ENCODE measurements at regions not wholly inside any gene's neighbourhood (a gene's known extent, or its start where the extent isn't known, plus 50 kb on each side); places are given as distances from the start of the nearest gene placed in this dataset.
"Not testable (repeated sequence)": the region's sequence is repeated elsewhere in the genome, so short reads cannot be mapped to it uniquely, and the experiment has no call there.

GRCh38 chr17:43308999-43309398 lies 75.2 kb upstream of the RNU2-1 start:
- no peak overlapping the region for H3K27ac Mint-ChIP-seq (ENCODE audit: unreplicated experiment)
- no peaks in the 10 kb centered on the region for H3K36me3 Mint-ChIP-seq (ENCODE audit: unreplicated experiment)
- H3K9me3 Mint-ChIP-seq (ENCODE audit: unreplicated experiment), result no peaks in the 10 kb centered on the region
- no peak for TF ChIP-seq CTCF (IDR thresholded peaks at IDR 0.05; ENCODE audit: partially characterized antibody, unreplicated experiment)
- no peak for DNase-seq
- H3K4me1 Mint-ChIP-seq (ENCODE audit: low read depth, unreplicated experiment), result no peaks in the 10 kb centered on the region
- H3K4me3 Mint-ChIP-seq (ENCODE audit: unreplicated experiment), result no peak overlapping the region
- no peaks in the 10 kb centered on the region for H3K27me3 Mint-ChIP-seq (ENCODE audit: unreplicated experiment)

- DNase-seq; H3K4me3 Mint-ChIP-seq (ENCODE audit: unreplicated experiment); H3K27me3 Mint-ChIP-seq (ENCODE audit: unreplicated experiment); H3K36me3 Mint-ChIP-seq (ENCODE audit: unreplicated experiment); H3K27ac Mint-ChIP-seq (ENCODE audit: unreplicated experiment); H3K9me3 Mint-ChIP-seq (ENCODE audit: unreplicated experiment); H3K4me1 Mint-ChIP-seq (ENCODE audit: low read depth, unreplicated experiment): not testable (repeated sequence)
These were observed 71.0 kb upstream of the RNU2-1 start for GRCh38 chr17:43304792-43305191.

GRCh38 chr17:43303049-43303448 lies 69.3 kb upstream of the RNU2-1 start:
- not testable (repeated sequence) for H3K27ac Mint-ChIP-seq (ENCODE audit: unreplicated experiment); H3K36me3 Mint-ChIP-seq (ENCODE audit: unreplicated experiment); DNase-seq; H3K9me3 Mint-ChIP-seq (ENCODE audit: unreplicated experiment); H3K4me1 Mint-ChIP-seq (ENCODE audit: low read depth, unreplicated experiment); H3K4me3 Mint-ChIP-seq (ENCODE audit: unreplicated experiment); H3K27me3 Mint-ChIP-seq (ENCODE audit: unreplicated experiment)

GRCh38 chr17:43299300-43300076 lies 65.7 kb upstream of the RNU2-1 start:
- not testable (repeated sequence) for H3K4me3 Mint-ChIP-seq (ENCODE audit: unreplicated experiment); DNase-seq; H3K36me3 Mint-ChIP-seq (ENCODE audit: unreplicated experiment); H3K27ac Mint-ChIP-seq (ENCODE audit: unreplicated experiment); H3K9me3 Mint-ChIP-seq (ENCODE audit: unreplicated experiment); H3K4me1 Mint-ChIP-seq (ENCODE audit: low read depth, unreplicated experiment); H3K27me3 Mint-ChIP-seq (ENCODE audit: unreplicated experiment)

- DNase-seq; H3K36me3 Mint-ChIP-seq (ENCODE audit: unreplicated experiment); H3K27ac Mint-ChIP-seq (ENCODE audit: unreplicated experiment); H3K9me3 Mint-ChIP-seq (ENCODE audit: unreplicated experiment); H3K4me3 Mint-ChIP-seq (ENCODE audit: unreplicated experiment); H3K4me1 Mint-ChIP-seq (ENCODE audit: low read depth, unreplicated experiment); H3K27me3 Mint-ChIP-seq (ENCODE audit: unreplicated experiment): not testable (repeated sequence)
These were observed 55.9 kb upstream of the RNU2-1 start for GRCh38 chr17:43289670-43290069.

- not testable (repeated sequence) for H3K9me3 Mint-ChIP-seq (ENCODE audit: unreplicated experiment); H3K36me3 Mint-ChIP-seq (ENCODE audit: unreplicated experiment); H3K4me3 Mint-ChIP-seq (ENCODE audit: unreplicated experiment); DNase-seq; H3K4me1 Mint-ChIP-seq (ENCODE audit: low read depth, unreplicated experiment); H3K27me3 Mint-ChIP-seq (ENCODE audit: unreplicated experiment); H3K27ac Mint-ChIP-seq (ENCODE audit: unreplicated experiment)
These were observed 49.8 kb upstream of the RNU2-1 start for GRCh38 chr17:43283606-43284005.

Measured in glutamatergic neuron (in vitro differentiated cells).